CMK (cell line): ENCODE measurements at regions not wholly inside any gene's neighbourhood (a gene's known extent, or its start where the extent isn't known, plus 50 kb on each side); places are given as distances from the start of the nearest gene placed in this dataset.
"Not testable (repeated sequence)": the region's sequence is repeated elsewhere in the genome, so short reads cannot be mapped to it uniquely, and the experiment has no call there.

Experiments
- DNase-seq: peaks from one replicate; pipeline ENCODE4 v3.0.0-alpha.2; 2010; ENCODE audit warnings: low read depth

DNA sequence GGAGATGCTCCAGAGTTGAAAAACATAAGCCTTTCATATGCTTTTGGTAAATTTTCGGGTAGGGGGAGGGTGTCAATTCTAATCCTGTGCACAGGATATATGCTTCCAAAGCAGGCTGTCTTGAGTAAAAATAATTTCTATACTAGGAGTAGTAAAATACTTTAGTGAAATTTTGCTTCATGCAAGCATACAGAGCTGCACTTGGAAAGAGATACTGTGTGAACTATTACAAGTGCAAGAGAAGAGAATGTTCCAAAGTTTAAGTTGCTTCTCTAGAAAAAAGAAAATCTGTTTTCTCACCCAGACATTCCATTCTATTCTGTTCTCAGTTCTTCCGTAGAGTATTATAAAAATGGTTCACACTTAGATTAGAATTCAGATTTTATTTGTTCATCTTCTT is 324.6 kb upstream of the AADAT start:
- no peak for DNase-seq

DNA sequence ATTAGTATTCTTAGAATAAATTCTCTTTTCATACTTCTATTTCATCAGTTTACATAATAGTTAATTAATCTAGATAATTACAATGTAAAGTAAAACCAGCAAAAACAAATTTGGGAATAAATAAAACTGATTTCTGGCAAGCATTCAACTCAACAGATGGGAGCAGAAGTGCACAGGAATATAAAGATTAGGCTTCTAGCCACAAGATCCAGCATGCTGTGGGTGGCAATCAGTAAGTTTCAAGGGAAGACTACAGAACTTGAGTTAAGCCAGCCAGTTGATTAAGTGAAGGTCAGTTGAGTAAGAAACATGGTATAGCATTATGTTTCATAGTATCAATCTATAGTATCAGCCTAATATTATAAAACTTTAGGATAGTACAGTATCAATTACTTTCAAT is 324.2 kb upstream of the AADAT start:
- DNase-seq = no peak

DNA sequence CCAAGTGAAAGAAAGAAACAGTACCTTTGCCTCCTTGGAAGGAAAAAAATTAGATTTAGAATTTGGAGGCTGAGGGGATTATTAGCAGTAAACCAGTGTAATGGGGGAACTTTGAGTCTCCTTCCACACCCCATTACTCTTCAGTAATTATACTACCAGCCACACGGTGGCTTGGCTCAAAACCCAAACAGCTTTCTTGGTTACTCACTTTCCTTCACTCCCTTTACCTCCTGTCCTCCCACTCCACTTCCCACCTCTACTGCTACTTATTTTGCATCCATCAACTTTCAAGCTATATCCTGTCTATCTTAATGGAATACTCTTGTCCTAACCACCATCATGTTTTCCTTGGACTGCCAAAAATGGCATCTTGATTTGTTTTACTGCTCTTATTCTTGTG is 310.6 kb upstream of the AADAT start:
- DNase-seq = no peak

DNA sequence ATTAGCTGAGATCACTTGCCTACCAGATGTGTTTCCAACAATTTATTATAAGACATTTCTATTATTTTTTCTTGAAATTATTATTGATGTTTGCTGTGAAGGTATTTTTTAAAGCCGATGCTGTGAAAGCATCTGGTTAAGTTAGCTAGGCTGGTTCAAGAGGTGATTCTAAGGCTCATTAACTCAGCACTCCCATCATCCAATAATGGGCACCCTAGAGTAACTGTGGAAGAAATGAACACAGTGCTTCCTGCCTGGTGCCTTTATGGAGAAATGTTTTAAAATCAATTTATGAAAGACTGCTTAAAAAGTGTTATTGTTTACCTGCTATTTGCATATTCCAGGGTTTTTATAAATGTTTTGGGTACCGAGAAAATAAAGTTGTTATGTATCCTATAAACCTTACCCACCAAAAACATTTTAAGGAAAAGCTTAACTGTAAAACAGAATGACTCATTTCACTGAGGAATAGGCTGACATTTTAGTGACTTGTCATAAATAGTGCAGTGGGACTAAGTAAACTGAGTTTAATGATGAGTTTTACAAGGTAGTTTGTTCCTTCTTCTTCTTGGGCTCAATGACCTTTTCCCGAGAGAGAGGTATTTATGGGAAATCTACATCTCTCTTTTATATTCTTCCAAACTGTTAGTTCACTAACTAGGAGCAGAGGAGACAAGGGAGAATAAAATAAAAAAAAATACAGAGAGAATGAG is 310.0 kb upstream of the AADAT start:
- DNase-seq = no peak

DNA sequence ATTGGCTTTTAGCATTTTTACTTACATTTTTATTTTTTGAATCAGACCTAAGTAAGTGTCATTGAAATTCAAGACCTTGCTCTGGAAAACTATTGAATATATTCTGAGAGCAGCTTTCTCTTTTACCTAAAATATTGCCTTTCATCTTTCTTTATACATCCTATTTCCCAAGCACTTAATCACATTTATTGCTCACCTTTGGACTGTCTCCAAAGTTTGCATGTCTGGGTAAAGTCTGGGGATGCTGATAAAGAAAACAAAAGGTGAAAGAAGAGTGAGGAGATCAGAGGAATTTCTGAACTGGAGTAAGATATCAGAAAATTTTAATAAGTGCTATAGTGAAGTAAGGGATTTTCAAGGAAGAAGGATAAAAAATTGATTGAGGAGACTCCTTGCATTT is 308.5 kb upstream of the AADAT start:
- no peak for DNase-seq

DNA sequence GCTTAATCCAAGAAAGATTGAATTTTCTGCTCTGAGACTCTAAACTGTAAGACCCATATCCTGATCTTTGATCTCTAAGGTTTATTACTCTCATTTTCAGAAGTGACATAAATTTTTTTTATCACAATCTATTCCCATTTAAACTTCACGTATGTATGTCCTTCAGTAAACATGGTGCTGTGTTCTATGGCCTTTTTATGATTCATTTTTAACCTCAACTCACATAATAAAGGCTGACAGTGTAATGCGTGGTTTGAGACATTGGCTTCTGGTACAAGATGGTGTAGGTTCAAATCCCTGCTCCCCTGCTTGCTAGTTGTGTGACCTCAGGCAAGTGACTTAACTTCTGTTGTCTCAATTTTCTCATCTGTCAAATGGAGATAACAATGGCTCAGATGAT is 306.0 kb upstream of the AADAT start:
- peak; percentile 27 for DNase-seq

DNA sequence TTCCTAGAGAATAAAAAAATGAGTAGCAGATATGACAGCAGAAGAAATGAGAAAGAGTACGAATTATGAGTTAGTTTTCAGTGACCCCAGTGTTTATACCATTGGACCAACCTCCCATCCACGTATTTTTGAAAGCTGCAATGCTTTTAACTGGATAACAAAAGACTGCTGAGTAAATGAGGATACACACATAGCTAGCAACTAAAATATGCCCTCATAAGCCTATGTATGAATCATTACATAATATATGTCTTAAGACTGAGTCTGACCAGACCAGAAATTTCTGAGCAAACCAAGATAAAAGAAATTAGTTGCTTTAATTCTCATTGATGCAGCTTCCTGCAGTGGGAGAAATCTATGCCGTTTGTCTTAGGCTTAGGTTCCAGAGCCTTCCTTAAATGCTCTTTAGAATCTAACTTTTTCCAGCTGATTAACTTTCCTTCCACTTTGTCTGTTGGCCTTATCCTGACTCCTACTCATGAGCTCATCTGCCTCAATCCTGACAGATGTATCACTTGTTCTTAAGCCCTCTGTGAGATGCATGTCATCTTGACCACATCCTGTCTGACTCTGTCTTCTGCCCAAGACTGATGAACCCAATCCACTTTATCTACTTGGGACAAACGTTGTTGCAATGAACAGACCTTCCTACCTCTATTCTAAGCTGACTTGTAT is 301.4 kb upstream of the AADAT start:
- peak; percentile 96 for DNase-seq

DNA sequence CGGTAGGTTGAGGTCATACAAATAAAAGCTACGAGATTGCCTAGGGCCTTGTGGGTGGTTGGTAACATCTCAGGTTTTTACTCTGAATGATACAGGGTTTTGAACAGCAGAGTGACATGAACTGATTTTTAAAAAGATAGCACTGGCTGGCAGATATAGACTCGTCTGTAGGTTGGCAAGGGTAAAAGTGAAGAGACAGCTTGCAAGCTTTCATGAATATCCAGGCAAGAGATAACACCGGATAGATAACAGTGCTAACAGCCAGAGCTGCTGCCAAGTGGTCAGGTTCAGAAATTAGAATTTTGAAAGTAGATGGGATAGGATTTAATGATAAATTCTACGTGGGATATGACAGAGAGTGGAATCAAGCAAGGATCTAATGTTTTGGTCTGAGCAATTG is 299.7 kb upstream of the AADAT start:
- no peak for DNase-seq

DNA sequence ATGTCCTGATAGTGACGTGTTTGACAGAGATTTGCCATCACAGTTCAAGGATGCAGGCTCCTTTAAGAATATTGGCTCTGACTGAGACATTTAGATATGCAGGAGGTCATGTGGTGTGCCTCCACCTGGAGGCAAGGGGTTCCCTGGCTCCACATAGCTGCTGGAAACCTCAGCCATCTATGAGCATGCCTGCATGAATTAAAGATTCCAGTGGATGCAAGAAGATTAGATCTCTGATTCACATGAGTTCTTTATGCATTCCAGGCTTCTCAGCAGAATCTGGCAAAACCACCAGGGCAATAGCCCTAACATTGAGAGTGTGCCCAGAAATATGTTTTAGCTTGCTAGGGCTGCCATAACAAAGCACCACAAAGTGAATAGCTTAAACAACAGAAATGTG is 298.5 kb upstream of the AADAT start:
- DNase-seq = no peak

DNA sequence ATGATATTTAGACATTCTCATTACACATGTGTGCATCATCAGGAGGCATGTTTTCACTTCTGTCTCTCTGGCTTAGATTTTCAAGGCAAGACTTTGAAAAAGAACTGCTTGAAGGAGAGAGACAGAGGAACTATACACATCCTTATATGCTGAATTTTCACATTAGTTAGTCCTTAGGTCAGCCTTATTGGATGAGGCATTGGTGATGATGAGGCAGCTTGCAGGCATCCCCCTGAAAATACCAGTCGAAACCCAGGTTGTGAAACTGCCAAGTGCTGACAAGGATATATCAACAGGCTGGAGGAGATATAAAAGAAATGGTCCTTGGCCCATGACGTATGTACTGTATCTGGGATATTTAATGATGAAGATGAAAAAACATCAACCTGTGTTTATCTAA is 297.2 kb upstream of the AADAT start:
- no peak for DNase-seq

DNA sequence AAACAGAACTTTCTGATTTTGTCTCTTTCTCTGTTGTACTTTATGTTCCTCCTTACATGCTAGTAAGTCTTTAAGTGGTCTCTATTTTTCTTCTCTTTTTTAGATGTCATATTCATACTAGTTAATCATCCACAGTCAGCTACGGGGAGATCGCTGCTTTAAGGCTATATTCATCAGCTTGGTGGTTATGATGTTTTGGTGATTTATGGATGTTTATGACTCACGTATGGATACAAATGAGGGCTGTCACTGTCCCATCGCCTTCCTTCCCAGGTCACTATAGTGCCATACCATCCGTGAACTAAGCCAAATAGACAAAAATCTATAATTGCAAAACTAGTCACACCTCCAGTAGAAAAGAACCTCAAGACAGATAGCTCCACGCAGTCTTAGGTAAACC is 296.8 kb upstream of the AADAT start:
- DNase-seq = no peak

DNA sequence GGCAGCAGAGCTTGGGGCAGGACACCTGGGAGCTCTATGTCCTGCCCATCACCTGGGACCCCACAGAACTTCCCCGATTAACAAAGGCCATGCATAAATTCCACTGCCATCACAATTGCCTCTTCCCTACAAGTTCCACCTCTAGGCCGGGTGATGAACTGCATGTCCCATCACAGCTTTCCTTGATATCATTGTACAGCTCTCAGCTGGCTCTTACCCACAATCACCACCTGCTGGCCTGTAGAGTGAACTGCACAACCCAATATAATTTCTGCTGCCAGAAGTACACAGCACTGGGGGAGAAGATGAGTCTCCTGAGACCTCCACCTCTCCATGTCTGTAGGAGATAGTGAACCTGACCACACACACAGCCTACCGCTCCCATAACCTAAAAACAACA is 285.0 kb upstream of the AADAT start:
- peak; percentile 58 for DNase-seq

DNA sequence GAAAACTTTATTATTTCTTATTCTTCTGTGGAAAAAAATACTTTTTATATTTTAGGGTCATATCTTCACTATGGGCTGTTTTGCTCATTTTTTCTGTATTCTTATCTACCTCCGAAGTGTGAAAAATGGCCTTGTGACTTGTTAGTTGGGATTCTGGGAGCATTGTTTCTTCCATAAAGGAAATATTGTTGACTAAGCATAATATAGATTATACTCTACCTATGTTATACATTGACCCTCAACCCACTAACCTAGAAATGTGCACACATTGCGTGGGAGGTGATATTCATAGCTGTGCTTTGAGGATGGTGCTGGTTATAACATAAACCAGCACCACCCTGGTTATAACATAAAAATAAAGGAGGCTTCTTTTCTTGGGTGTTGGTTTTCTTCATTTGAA is 259.2 kb upstream of the AADAT start:
- no peak for DNase-seq

DNA sequence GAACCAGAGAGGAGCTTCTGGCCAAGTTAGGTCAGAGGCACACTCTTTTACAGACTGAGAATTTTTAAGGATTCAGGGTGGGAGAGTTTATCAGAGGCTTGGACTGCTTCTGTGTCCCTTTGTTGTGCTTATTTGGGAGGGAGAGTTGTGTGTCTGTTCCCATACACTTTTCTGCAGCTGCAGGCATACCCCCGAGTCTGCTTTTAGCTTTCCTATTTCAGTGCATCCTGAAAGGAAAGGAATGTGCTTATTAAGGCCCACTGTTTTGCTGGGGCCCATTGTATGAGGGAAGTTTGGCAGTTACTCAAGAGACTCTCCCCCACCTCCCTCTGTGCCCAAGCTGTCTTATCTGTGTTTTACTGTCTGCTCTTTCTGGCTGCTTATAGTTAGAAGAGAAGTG is 257.4 kb upstream of the AADAT start:
- not testable (repeated sequence) for DNase-seq

DNA sequence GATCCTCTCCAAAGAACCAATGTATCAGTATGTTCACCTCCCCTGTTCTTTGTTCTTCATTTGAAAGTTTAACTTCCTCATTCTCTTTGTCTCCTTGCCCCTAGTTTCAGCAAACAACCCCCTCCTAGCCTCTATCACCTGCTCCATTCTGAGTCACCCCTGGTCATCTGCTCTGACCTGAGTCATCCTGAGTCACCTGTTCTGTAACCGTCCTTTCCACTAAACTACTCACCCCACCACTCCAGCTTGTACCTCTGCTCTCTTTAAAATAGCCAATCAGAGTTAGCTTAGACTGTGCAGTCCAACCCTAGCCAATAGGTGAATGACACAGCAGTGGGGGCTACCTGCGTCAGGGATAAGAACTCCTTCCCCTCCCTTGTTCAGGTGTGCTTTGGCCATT is 249.8 kb upstream of the AADAT start:
- no peak for DNase-seq

DNA sequence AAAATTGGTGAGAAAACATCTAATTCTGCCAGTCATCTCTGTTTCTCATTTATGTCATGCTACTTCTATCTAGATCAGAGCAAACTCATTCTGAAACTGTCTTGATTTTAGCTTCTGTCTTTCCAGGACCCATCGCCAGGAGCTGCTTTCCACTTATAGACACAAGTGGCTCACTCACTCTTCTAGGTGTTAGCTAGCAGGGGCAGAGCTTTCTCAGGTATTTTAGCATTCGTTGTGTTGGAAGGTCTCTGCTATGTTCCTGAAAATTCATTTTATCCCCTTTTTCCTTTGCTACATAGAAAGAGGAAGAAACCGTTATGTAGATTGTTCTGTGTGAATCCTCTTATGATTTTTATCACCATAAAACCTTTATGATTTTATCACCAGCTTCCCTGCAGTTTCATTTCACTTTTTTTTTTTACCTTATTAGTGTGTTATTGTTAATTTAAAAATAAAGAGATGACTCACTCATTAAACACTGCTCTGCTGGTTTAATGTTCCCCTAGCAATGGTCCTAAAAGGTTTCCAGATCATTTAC is 246.6 kb upstream of the AADAT start:
- DNase-seq = no peak

DNA sequence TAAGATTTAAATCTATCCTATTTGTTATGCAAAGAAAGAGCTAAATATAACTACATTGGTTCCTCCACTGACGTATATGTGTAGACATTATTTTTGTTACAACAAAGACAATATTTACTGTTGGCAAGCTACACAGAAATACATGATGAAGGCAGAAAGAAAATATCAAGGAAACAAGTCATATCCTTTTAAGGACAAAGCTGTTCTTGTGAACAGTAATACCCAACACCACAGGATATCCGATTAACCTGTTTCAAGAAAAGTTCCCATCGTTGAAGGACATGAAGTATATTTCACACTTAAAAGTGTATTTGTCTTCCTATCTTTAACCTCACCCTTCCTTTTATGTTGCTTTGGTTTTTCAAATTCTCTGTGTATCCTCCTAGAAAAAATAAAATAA is 235.8 kb upstream of the AADAT start:
- DNase-seq = no peak

DNA sequence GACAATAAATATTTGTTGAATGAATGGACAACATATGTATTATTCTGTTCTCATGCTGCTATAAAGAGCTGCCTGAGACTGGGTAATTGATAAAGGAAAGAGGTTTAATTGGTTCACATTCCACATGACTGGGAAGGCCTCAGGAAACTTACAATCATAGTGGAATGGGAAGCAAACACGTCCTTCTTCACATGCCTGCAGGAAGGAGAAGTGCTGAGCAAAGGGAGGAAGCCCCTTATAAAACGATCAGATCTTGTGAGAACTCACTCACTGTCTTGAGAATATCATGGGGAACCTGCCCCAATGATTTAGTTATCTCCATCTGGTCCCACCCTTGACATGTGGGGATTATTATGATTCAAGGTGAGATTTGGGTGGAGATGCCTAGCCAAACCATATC is 233.9 kb upstream of the AADAT start:
- no peak for DNase-seq

DNA sequence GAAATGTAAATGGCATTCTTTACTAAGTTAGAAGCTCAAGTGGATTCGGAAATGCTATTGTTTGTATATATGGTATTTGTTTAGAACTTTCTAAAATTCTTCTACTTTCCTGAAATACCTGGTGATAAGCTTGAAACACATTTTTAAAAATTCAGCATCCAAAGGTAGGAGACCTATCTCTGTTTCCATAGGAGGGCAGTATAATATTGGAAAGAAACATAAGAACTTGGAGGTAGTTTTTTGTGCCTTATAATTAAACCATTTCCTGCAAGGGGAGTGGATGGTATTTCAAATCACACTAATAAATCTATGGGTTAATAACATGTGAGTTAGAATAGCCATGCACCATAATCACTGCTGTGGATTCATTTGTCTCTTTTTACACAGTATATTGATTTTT is 217.4 kb upstream of the AADAT start:
- DNase-seq = no peak

DNA sequence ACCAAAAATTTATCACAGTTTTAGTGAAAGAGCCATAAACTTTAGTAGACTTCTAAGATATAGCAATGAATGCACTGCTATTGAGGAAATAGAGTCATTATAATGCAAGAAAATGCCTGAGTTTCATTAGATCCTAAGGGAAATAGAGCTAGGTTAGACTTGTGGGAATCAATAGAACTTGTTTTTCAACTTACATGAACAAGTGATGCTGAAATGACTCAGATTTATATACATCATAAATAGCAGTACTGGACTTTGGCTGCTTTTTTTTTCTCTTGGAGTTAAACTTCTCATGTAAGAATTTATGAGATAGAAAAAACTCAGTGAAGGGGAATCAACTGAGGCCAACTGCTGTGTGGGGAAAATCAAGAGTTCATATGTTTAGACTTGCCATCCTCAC is 216.5 kb upstream of the AADAT start:
- DNase-seq = no peak

DNA sequence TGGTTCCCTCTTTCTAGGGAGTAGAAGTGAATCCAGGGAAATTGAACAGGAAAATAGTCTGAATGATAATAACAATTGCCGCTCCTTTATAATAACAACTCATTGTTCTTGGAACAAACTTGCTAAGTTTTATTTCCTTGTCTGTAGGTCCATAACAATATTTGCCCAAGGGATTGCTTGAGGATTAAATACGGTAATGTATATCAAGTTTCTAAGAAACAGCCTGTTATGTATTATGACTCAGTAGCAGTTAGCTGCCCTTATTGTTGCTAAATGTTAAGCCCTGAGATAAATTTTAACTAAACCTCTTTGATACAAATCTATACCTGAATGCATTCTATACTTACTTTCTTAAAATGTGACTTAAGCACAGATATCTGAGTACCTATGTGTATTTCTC is 215.9 kb upstream of the AADAT start:
- DNase-seq = no peak

DNA sequence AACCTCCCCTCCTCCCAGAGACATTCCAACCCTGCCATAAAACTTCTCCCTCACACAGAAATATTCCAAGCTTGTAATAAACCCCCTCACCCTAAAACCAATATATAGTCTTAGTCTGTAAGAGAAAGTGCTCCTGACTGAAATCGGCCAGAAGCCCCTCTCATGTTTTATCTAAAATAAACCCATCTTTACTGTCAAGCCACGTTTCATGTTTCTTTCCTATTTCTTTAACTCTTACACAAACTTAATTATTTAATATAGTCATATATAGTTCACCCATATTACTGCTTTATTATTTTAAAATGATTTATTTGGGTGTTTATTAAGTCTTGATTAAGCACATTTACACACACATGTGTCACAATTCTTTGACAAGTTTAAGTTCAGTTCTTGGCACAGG is 191.3 kb upstream of the AADAT start:
- DNase-seq = no peak

DNA sequence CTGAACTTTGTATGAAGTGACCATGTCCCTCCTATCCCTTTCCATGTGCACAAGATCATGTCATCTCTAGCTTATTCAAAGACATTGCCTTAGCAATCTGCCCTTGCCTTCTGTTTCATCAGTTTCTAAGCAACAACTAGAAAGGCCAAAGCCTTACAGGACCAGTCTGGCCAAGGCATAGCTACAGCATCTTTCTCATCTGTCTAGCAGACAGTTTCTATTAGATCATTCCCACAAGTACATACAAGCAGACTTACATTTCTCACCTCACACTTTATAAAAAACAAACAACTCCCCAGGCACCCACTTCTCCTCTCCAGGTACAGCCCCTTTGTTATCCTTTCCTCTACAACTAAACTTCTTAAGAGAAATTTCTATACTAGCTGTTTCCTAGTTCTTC is 188.7 kb upstream of the AADAT start:
- no peak for DNase-seq

DNA sequence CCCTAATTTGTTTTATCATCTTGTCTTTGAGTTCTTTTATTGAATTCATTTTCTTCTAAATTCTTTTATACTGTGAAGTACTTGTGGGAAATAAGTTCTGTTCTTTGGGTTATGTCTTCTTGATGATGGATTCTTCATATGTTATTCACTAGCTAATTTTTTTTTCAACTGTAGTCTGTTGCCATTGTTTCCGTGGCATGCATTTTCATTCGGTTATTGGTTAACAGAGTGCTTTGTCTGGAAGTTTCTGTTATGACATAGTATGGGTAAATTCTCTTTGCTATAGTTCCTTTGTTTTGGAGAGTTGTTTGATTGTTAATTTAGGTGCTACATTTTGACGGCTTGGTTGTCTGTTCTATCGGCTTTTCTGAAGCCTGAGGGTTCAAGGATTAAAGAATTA is 184.9 kb upstream of the AADAT start:
- DNase-seq = no peak
